ENCODE measurements at regions not wholly inside any gene's neighbourhood (a gene's known extent, or its start where the extent isn't known, plus 50 kb on each side); places are given as distances from the start of the nearest gene placed in this dataset.

GRCh38 chr6:4301871-4302270 lies 166.5 kb upstream of the ECI2 start:
- Mint-ChIP-seq H3K36me3 (no peaks in the 10 kb centered on the region), H3K4me3 (no peak overlapping the region), H3K9me3 (peaks cover 0 to 6% (median 0%) of the 10 kb centered on the region in 7 donors), H3K27me3 (no peaks in the 10 kb centered on the region), H3K4me1 (peaks cover 0 to 3% (median 0%) of the 10 kb centered on the region in 4 donors), H3K27ac (no peak overlapping the region)
- H3K27me3 ChIP-seq (ENCODE audit: control insufficient read depth, insufficient read depth, low read length) = peaks cover 2% of the 10 kb centered on the region
- no peak overlapping the region for H3K27ac ChIP-seq (ENCODE audit: insufficient read depth, low read length, poor library complexity, severe bottlenecking)
- ATAC-seq (ENCODE audit: low read depth in 2 of 2) = no peak
- no peak overlapping the region for H3K4me3 ChIP-seq (ENCODE audit: low read depth, low read length)
- no peak for DNase-seq
- no peaks in the 10 kb centered on the region for H3K9me3 ChIP-seq (ENCODE audit: control insufficient read depth in 2 of 2, low read length in 2 of 2)
- no peaks in the 10 kb centered on the region for H3K4me1 ChIP-seq (ENCODE audit: control insufficient read depth, insufficient read depth, low read length, poor library complexity, severe bottlenecking)
- H3K36me3 ChIP-seq (ENCODE audit: control insufficient read depth, insufficient read depth, low read length) = no peaks in the 10 kb centered on the region

DNA sequence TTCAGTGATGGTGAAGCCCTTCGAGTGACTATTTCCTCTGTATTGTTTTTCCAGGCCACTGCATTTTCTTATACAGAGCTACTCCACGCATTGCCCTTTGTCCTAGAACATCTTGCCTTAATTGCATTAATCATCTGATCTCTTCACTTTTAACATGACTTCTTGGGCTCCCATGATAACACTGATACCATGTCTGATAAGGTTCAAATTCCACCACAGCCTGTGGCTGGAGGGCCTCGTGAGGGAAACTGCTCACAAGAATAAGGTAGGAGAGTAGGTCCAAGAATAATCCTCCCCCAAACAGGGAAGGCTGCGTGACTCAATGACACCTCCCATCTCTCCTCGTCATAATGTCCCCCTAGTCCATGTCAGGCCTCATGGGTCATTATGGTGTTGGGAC lies 165.5 kb upstream of the ECI2 start:
- H3K36me3 ChIP-seq (ENCODE audit: control insufficient read depth, insufficient read depth, low read length) = no peaks in the 10 kb centered on the region
- Mint-ChIP-seq H3K27ac (no peak overlapping the region), H3K4me1 (peaks cover 0 to 3% (median 0%) of the 10 kb centered on the region in 4 donors), H3K9me3 (peaks cover 0 to 6% (median 0%) of the 10 kb centered on the region in 7 donors), H3K36me3 (no peaks in the 10 kb centered on the region), H3K4me3 (no peak overlapping the region), H3K27me3 (no peaks in the 10 kb centered on the region)
- H3K27me3 ChIP-seq (ENCODE audit: control insufficient read depth, insufficient read depth, low read length) = peaks cover 2% of the 10 kb centered on the region
- ATAC-seq (ENCODE audit: low read depth in 2 of 2) (no peak), DNase-seq (no peak)
- H3K4me3 ChIP-seq (ENCODE audit: low read depth, low read length) = no peak overlapping the region
- H3K27ac ChIP-seq (ENCODE audit: insufficient read depth, low read length, poor library complexity, severe bottlenecking) = no peak overlapping the region
- H3K4me1 ChIP-seq (ENCODE audit: control insufficient read depth, insufficient read depth, low read length, poor library complexity, severe bottlenecking) = no peaks in the 10 kb centered on the region
- H3K9me3 ChIP-seq (ENCODE audit: control insufficient read depth in 2 of 2, low read length in 2 of 2) = no peaks in the 10 kb centered on the region

GRCh38 chr6:4299476-4299875 lies 164.1 kb upstream of the ECI2 start:
- Histone ChIP-seq H3K9me3 (ENCODE audit: control insufficient read depth in 2 of 2, low read length in 2 of 2) (no peaks in the 10 kb centered on the region), H3K4me1 (ENCODE audit: control insufficient read depth, insufficient read depth, low read length, poor library complexity, severe bottlenecking) (no peaks in the 10 kb centered on the region), H3K27me3 (ENCODE audit: control insufficient read depth, insufficient read depth, low read length) (no peaks in the 10 kb centered on the region), H3K36me3 (ENCODE audit: control insufficient read depth, insufficient read depth, low read length) (no peaks in the 10 kb centered on the region), H3K4me3 (ENCODE audit: low read depth, low read length) (no peak overlapping the region), H3K27ac (ENCODE audit: insufficient read depth, low read length, poor library complexity, severe bottlenecking) (no peak overlapping the region)
- H3K36me3 Mint-ChIP-seq = no peaks in the 10 kb centered on the region
- DNase-seq = no peak
- no peak overlapping the region for H3K27ac Mint-ChIP-seq
- peaks cover 0 to 6% (median 0%) of the 10 kb centered on the region in 7 donors for H3K9me3 Mint-ChIP-seq
- H3K4me1 Mint-ChIP-seq = peaks cover 0 to 3% (median 0%) of the 10 kb centered on the region in 4 donors
- H3K27me3 Mint-ChIP-seq = no peaks in the 10 kb centered on the region
- no peak overlapping the region for H3K4me3 Mint-ChIP-seq
- ATAC-seq (ENCODE audit: low read depth in 2 of 2) = no peak

DNA sequence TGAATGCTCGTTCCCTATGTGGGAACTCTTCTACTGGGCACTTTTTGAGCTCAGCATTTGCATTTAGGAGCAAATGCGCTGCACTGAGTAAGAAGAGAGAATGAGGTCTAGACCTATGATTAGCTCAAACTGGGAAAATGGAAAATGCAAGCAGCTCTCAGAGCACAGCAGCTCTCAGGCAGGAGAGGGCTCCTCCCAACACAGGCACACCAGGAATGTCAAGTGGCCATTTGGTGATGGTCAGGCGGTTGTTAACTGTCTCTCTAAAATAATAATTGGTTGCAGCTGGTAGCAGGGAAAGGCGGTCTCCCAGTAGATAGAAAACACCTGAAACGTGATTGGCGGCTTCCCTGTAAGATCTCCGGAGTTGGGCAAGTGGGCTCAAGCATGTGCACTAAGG lies 162.0 kb upstream of the ECI2 start:
- H3K36me3 ChIP-seq (ENCODE audit: control insufficient read depth, insufficient read depth, low read length) = no peaks in the 10 kb centered on the region
- Mint-ChIP-seq H3K9me3 (peaks cover 0 to 6% (median 0%) of the 10 kb centered on the region in 7 donors), H3K4me1 (no peaks in the 10 kb centered on the region), H3K36me3 (no peaks in the 10 kb centered on the region), H3K27me3 (no peaks in the 10 kb centered on the region), H3K4me3 (no peak overlapping the region), H3K27ac (no peak overlapping the region)
- DNase-seq (no peak), ATAC-seq (ENCODE audit: low read depth in 2 of 2) (no peak)
- H3K4me3 ChIP-seq (ENCODE audit: low read depth, low read length) = no peak overlapping the region
- no peaks in the 10 kb centered on the region for H3K4me1 ChIP-seq (ENCODE audit: control insufficient read depth, insufficient read depth, low read length, poor library complexity, severe bottlenecking)
- no peak overlapping the region for H3K27ac ChIP-seq (ENCODE audit: insufficient read depth, low read length, poor library complexity, severe bottlenecking)
- no peaks in the 10 kb centered on the region for H3K27me3 ChIP-seq (ENCODE audit: control insufficient read depth, insufficient read depth, low read length)
- H3K9me3 ChIP-seq (ENCODE audit: control insufficient read depth in 2 of 2, low read length in 2 of 2) = no peaks in the 10 kb centered on the region

DNA sequence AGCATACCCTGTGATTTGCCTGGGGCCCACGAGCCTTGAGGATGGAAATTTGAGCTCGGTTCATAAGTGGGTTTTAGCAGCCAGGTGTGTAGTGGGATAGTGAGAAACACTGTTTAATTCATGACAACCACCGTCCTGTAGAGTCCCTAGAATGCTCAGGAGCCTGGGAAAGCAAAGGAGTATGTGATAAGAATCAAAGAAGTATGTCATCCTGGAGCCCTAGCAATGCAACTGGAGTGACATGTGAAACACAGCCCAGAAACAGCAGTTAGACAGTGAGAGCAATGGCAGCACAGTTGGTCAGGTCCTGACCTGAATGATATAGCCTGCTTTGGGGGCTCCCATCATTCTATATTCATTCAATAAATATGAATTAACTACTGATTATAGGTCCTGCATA lies 161.2 kb upstream of the ECI2 start:
- Histone ChIP-seq H3K36me3 (ENCODE audit: control insufficient read depth, insufficient read depth, low read length) (no peaks in the 10 kb centered on the region), H3K4me1 (ENCODE audit: control insufficient read depth, insufficient read depth, low read length, poor library complexity, severe bottlenecking) (no peaks in the 10 kb centered on the region), H3K27ac (ENCODE audit: insufficient read depth, low read length, poor library complexity, severe bottlenecking) (no peak overlapping the region), H3K27me3 (ENCODE audit: control insufficient read depth, insufficient read depth, low read length) (no peaks in the 10 kb centered on the region), H3K4me3 (ENCODE audit: low read depth, low read length) (no peak overlapping the region), H3K9me3 (ENCODE audit: control insufficient read depth in 2 of 2, low read length in 2 of 2) (no peaks in the 10 kb centered on the region)
- H3K36me3 Mint-ChIP-seq = no peaks in the 10 kb centered on the region
- H3K4me3 Mint-ChIP-seq = no peak overlapping the region
- no peaks in the 10 kb centered on the region for H3K4me1 Mint-ChIP-seq
- H3K9me3 Mint-ChIP-seq = peaks cover 0 to 6% (median 0%) of the 10 kb centered on the region in 7 donors
- no peak overlapping the region for H3K27ac Mint-ChIP-seq
- H3K27me3 Mint-ChIP-seq = peaks cover 3% of the 10 kb centered on the region
- ATAC-seq (ENCODE audit: low read depth in 2 of 2) = no peak
- DNase-seq = no peak

GRCh38 chr6:4295783-4296155 lies 160.4 kb upstream of the ECI2 start:
- H3K36me3 Mint-ChIP-seq = no peaks in the 10 kb centered on the region
- no peak overlapping the region for H3K27ac Mint-ChIP-seq
- no peak for ATAC-seq (ENCODE audit: low read depth in 2 of 2)

GRCh38 chr6:4295058-4295782 lies 159.8 kb upstream of the ECI2 start:
- Mint-ChIP-seq H3K27me3 (peaks cover 4% of the 10 kb centered on the region), H3K27ac (no peak overlapping the region), H3K4me3 (no peak overlapping the region), H3K36me3 (no peaks in the 10 kb centered on the region), H3K4me1 (no peaks in the 10 kb centered on the region), H3K9me3 (peaks cover 0 to 3% (median 0%) of the 10 kb centered on the region in 7 donors)
- Histone ChIP-seq H3K36me3 (ENCODE audit: control insufficient read depth, insufficient read depth, low read length) (no peaks in the 10 kb centered on the region), H3K4me3 (ENCODE audit: low read depth, low read length) (no peak overlapping the region), H3K4me1 (ENCODE audit: control insufficient read depth, insufficient read depth, low read length, poor library complexity, severe bottlenecking) (no peaks in the 10 kb centered on the region), H3K27me3 (ENCODE audit: control insufficient read depth, insufficient read depth, low read length) (no peaks in the 10 kb centered on the region), H3K27ac (ENCODE audit: insufficient read depth, low read length, poor library complexity, severe bottlenecking) (no peak overlapping the region), H3K9me3 (ENCODE audit: control insufficient read depth in 2 of 2, low read length in 2 of 2) (no peaks in the 10 kb centered on the region)
- DNase-seq = no peak
- ATAC-seq (ENCODE audit: low read depth in 2 of 2) = no peak

More at GRCh38 chr6:4295783-4296155, 160.4 kb upstream of the ECI2 start:
- H3K9me3 ChIP-seq (ENCODE audit: control insufficient read depth in 2 of 2, low read length in 2 of 2) = no peaks in the 10 kb centered on the region
- H3K27me3 Mint-ChIP-seq = peaks cover 4% of the 10 kb centered on the region
- H3K27ac ChIP-seq (ENCODE audit: insufficient read depth, low read length, poor library complexity, severe bottlenecking) = no peak overlapping the region
- H3K4me1 Mint-ChIP-seq = no peaks in the 10 kb centered on the region
- H3K9me3 Mint-ChIP-seq = peaks cover 0 to 6% (median 0%) of the 10 kb centered on the region in 7 donors
- H3K4me3 ChIP-seq (ENCODE audit: low read depth, low read length) = no peak overlapping the region
- DNase-seq = no peak
- H3K27me3 ChIP-seq (ENCODE audit: control insufficient read depth, insufficient read depth, low read length) = no peaks in the 10 kb centered on the region
- no peaks in the 10 kb centered on the region for H3K36me3 ChIP-seq (ENCODE audit: control insufficient read depth, insufficient read depth, low read length)
- H3K4me1 ChIP-seq (ENCODE audit: control insufficient read depth, insufficient read depth, low read length, poor library complexity, severe bottlenecking) = no peaks in the 10 kb centered on the region
- H3K4me3 Mint-ChIP-seq = no peak overlapping the region

GRCh38 chr6:4294636-4295035 lies 159.3 kb upstream of the ECI2 start:
- no peaks in the 10 kb centered on the region for H3K9me3 ChIP-seq (ENCODE audit: control insufficient read depth in 2 of 2, low read length in 2 of 2)
- no peaks in the 10 kb centered on the region for H3K4me1 ChIP-seq (ENCODE audit: control insufficient read depth, insufficient read depth, low read length, poor library complexity, severe bottlenecking)
- no peaks in the 10 kb centered on the region for H3K36me3 Mint-ChIP-seq
- DNase-seq = no peak
- no peak overlapping the region for H3K27ac Mint-ChIP-seq
- no peak overlapping the region for H3K4me3 Mint-ChIP-seq
- H3K27me3 ChIP-seq (ENCODE audit: control insufficient read depth, insufficient read depth, low read length) = no peaks in the 10 kb centered on the region
- H3K4me1 Mint-ChIP-seq = no peaks in the 10 kb centered on the region
- peaks cover 4% of the 10 kb centered on the region for H3K27me3 Mint-ChIP-seq
- H3K27ac ChIP-seq (ENCODE audit: insufficient read depth, low read length, poor library complexity, severe bottlenecking) = no peak overlapping the region
- no peak for ATAC-seq (ENCODE audit: low read depth in 2 of 2)
- no peak overlapping the region for H3K4me3 ChIP-seq (ENCODE audit: low read depth, low read length)
- no peaks in the 10 kb centered on the region for H3K36me3 ChIP-seq (ENCODE audit: control insufficient read depth, insufficient read depth, low read length)
- peaks cover 0 to 3% (median 0%) of the 10 kb centered on the region in 7 donors for H3K9me3 Mint-ChIP-seq
